ENCODE measurements at regions not wholly inside any gene's neighbourhood (a gene's known extent, or its start where the extent isn't known, plus 50 kb on each side); places are given as distances from the start of the nearest gene placed in this dataset.

DNA sequence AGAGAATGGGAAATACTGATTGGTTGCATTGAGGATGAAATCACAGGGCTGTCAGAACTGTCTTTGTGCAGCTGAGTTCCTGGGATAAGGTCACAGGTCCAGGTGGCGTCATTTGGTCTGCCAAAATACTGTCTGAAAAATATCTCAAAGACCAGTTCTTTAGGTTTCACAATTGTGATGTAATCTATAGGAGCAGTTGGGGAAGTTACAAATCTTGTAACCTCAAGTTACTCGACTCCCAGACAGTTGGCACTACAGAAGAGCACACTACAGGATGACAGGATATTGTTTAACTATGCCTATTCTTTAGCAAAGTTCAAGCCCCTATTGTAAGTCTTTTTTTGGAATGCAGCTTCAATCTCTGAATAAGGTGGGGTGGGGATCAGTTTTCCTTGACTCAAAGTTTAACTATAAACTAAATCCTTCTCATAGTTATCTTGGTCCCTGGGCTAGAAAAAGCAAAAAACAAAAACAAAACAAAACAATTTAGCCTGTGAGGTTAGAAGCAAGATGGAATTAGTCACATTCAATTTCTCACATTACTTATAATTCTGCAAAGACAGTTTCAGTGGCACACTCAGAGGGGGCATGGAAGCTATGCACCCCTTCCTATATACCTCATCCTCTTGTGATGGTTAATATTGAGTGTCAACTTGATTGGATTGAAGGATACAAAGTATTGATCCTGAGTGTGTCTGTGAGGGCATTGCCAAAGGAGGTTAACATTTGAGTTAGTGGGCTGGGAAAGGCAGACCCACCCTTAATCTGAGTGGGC, 276.0 kb downstream of the AUH start:
- no peaks in the 10 kb centered on the region for H4K20me1 ChIP-seq (replicated peaks in 1 of 2; ENCODE audit: control insufficient read depth in 1 of 2, insufficient read depth in 2 of 2, low read length in 2 of 2)
- DNase-seq (ENCODE audit: low read depth in 1 of 2, low spot score in 2 of 2) (no peak), FAIRE-seq (no peak)
- H2BK5ac ChIP-seq (ENCODE audit: low read depth, low read length) = no peak overlapping the region
- no peak overlapping the region for H2BK120ac ChIP-seq (replicated peaks; ENCODE audit: low read depth, low read length)
- H3K9me3 ChIP-seq (ENCODE audit: insufficient read depth in 2 of 2, low read depth in 1 of 2, low read length in 1 of 2) = no peaks in the 10 kb centered on the region
- H3K4ac ChIP-seq (replicated peaks; ENCODE audit: insufficient read length, low read depth, low read length) = no peak overlapping the region
- H3K4me1 ChIP-seq (replicated peaks in 1 of 4; ENCODE audit: control insufficient read depth in 3 of 4, insufficient read depth in 4 of 4, low read length in 3 of 4) = peaks cover 0 to 2% (median 0%) of the 10 kb centered on the region in 4 experiments; a peak in 1 of 7 replicates
- no peak overlapping the region for H3K18ac ChIP-seq (ENCODE audit: extremely low read depth, low read length)
- 59% methylated on average over 2 of the region's 2 CpGs; no CpG with 5 or more reads in 1 of the 2 experiments for WGBS, 2 experiments (ENCODE audit: extremely low coverage in 1 of 2, insufficient coverage in 1 of 2, insufficient read length in 1 of 2, insufficient replicate concordance in 2 of 2, low coverage in 1 of 2, low lambda C conversion rate in 2 of 2, missing lambda C conversion rate in 1 of 2)
- no peak overlapping the region for H3K9ac ChIP-seq (replicated peaks in 1 of 4; ENCODE audit: extremely low read depth in 1 of 4, low read depth in 3 of 4, low read length in 3 of 4)
- H3K27ac ChIP-seq (ENCODE audit: low read depth, low read length) = no peak overlapping the region
- no peak overlapping the region; the same call in 1 of the 2 replicates for H2BK20ac ChIP-seq (ENCODE audit: low read length)
- H3K79me1 ChIP-seq (ENCODE audit: low read depth, low read length) = no peaks in the 10 kb centered on the region
- H2BK15ac ChIP-seq (ENCODE audit: low read length) = no peak overlapping the region
- no peak overlapping the region for H3K14ac ChIP-seq (ENCODE audit: insufficient read length)
- H3K4me2 ChIP-seq (ENCODE audit: insufficient read depth in 1 of 2, low read depth in 2 of 2, low read length in 2 of 2) = no peak overlapping the region
- H3K36me3 ChIP-seq (ENCODE audit: control insufficient read depth in 2 of 4, insufficient read depth in 4 of 4, low read length in 3 of 4) = no peaks in the 10 kb centered on the region
- ChIA-PET POLR2A (ENCODE audit: partially characterized antibody) (no interaction called here), CTCF (ENCODE audit: partially characterized antibody) (no interaction called here)
- H3K79me2 ChIP-seq (ENCODE audit: control insufficient read depth in 1 of 2, insufficient read depth in 2 of 2, low read length in 2 of 2) = no peaks in the 10 kb centered on the region
- H3K27me3 ChIP-seq (replicated peaks in 1 of 4; ENCODE audit: control insufficient read depth in 3 of 4, extremely low read depth in 1 of 4, insufficient read depth in 3 of 4, low read length in 3 of 4) = no peaks in the 10 kb centered on the region
- no peak overlapping the region for H4K5ac ChIP-seq (ENCODE audit: insufficient read length, low read depth, low read length)
- H3K56ac ChIP-seq (replicated peaks; ENCODE audit: insufficient read length, low read depth, low read length) = no peak overlapping the region
- H2AFZ ChIP-seq (ENCODE audit: low read length) = no peak overlapping the region
- H4K8ac ChIP-seq (ENCODE audit: extremely low read depth, insufficient read depth, low read length) = no peak overlapping the region
- no peak overlapping the region for H4K91ac ChIP-seq (replicated peaks; ENCODE audit: insufficient read length, low read length)
- H2AK5ac ChIP-seq (ENCODE audit: low read depth, low read length) = no peak overlapping the region
- H3K4me3 ChIP-seq (ENCODE audit: extremely low read depth in 1 of 4, insufficient read depth in 2 of 4, low read depth in 3 of 4, low read length in 4 of 4) = no peak overlapping the region
- no peak overlapping the region for H3K23ac ChIP-seq (ENCODE audit: insufficient read length)
- H2BK12ac ChIP-seq (ENCODE audit: low read depth, low read length) = no peak overlapping the region
- H3K23me2 ChIP-seq (ENCODE audit: low read depth, low read length) = no peaks in the 10 kb centered on the region
- TF ChIP-seq SP4 (IDR thresholded peaks at IDR 0.05; ENCODE audit: low read length) = no peak
- TF ChIP-seq GABPA (IDR thresholded peaks at IDR 0.05; ENCODE audit: borderline replicate concordance, insufficient read depth, low read length) = no peak
- no peak for TF ChIP-seq POU5F1 (IDR thresholded peaks at IDR 0.05; ENCODE audit: low read depth, low read length)
- no peak for TF ChIP-seq SP2 (IDR thresholded peaks at IDR 0.05; ENCODE audit: low read length)
- no peak for TF ChIP-seq TCF12 (IDR thresholded peaks at IDR 0.05; ENCODE audit: low read depth, low read length)
- TF ChIP-seq, protein P1, sequence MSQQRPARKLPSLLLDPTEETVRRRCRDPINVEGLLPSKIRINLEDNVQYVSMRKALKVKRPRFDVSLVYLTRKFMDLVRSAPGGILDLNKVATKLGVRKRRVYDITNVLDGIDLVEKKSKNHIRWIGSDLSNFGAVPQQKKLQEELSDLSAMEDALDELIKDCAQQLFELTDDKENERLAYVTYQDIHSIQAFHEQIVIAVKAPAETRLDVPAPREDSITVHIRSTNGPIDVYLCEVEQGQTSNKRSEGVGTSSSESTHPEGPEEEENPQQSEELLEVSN (IDR thresholded peaks at IDR 0.05) = no peak
- no peak for TF ChIP-seq FOSL1 (IDR thresholded peaks at IDR 0.05; ENCODE audit: insufficient read depth, low read depth, low read length)
- TF ChIP-seq EP300 (IDR thresholded peaks at IDR 0.05; ENCODE audit: borderline replicate concordance in 1 of 2, low read depth in 2 of 2, low read length in 2 of 2) = no peak
- no peak for TF ChIP-seq KDM1A (IDR thresholded peaks at IDR 0.05; ENCODE audit: borderline replicate concordance, low read length)
- no peak for TF ChIP-seq CTBP2 (IDR thresholded peaks at IDR 0.05; ENCODE audit: borderline replicate concordance, insufficient read depth, insufficient read length, low read length)
- no peak for TF ChIP-seq KDM5A (IDR thresholded peaks at IDR 0.05; ENCODE audit: low read length)
